GM21619 (cell line): ENCODE measurements at regions not wholly inside any gene's neighbourhood (a gene's known extent, or its start where the extent isn't known, plus 50 kb on each side); places are given as distances from the start of the nearest gene placed in this dataset.

ENCODE experiments used
- ATAC-seq: cut with Tn5 transposase; IDR thresholded peaks from one replicate; pipeline ENCODE4 v1.9.1; 2021; ENCODE audit not compliant: unreplicated experiment

DNA sequence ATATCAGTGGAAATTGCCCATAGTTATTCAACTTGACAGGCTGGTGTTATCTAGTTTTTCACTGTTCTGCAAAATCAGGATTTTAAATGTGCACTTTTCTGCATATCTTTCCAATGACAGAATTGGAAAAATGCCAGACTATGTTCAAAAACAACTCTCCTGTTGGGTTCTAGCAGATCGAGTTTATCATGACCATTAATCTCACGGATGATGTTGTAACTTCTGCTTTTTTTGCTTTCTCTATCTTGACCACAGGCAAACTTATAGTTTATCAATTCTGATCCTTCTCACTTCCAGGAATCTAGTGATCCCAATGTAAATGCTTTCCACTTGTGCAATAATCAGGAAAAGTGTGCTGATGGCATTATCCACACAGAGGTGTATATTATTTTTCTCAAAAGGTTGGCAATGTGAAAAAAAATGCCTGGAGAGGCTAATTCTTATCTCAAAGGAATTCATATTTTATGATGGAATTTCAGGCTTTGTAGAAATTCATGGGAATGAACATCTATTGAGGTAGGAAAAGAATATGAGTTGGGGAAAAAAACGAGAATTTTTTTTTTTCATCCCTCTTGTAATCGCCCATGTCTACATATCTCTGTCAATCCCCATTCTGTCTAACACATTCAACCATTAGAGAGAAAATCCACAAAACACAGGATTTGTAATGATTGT is 73.6 kb upstream of the DAB2 start:
- ATAC-seq = no peak

DNA sequence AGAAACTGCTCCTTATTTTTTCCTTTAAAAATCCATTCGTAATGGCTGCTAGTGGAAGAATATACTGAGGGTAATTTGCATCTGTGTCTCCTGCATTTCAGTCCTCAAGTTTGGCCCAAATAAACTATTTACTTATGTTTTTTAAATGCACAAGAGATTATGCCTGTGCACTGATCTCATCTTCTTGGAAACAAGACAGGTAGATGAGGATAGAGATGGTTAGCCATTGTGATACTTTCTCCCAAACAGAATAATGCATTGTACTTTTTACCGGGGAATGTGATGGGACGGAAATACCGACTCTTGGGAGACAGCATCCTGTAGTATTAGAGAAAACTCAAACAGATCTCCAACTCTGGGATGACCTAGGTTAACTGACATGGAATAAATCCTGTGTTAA is 72.5 kb upstream of the DAB2 start:
- no peak for ATAC-seq

DNA sequence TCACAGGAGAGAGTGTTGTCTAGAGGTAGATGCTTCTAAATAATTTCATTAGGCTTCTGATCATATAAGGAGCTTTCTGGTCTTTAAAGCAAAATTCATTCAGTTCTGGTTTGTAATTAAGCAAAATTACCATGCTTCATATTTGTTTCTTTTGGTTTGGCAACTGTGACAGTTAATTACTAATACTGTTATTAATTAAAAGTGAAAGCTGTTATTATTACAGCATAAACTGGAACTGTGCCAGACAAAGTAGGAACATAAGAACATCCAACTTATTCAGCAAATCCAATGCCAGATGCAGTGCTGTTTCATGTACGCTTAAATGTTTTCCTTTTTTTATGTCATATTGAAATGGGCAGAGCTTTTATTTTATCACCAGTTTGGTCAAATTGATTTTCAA is 70.4 kb upstream of the DAB2 start:
- no peak for ATAC-seq

DNA sequence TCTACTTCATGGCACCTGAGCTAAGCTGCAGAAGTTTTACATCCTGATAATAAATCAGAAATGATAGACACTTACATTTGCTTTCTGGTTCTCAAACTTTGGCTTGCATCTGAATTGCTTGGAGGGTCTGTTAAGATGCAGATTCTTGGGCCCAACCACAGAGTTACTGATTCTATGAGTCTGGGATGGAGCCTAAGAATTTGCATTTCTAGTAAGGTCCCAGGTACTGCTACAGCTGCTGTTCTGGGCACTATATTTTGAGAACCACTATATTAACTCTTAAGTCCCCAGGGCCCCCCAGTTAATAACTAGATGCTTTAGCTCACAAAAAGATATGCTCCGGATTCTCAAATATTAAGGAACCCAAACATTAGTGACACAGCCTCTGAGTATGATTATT is 69.8 kb upstream of the DAB2 start:
- no peak for ATAC-seq

DNA sequence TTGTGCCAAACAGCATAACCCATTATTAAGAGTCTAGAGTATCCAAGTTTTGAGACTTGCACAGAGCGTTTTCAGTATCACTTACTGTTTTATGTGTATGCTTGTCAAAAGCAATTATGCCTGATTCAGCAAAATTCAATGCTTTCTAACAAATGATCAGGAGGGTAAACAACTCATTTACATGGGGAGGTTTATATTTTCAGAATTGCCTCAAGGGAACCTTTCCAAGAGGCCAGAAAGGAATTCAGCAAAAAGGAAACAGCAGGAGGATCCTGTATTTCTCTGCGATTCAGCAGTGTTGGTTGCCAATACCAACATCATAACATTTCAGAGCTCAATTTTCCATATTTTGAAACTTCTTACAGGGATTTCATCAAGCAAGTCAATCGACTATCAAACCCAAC is 69.3 kb upstream of the DAB2 start:
- no peak for ATAC-seq

DNA sequence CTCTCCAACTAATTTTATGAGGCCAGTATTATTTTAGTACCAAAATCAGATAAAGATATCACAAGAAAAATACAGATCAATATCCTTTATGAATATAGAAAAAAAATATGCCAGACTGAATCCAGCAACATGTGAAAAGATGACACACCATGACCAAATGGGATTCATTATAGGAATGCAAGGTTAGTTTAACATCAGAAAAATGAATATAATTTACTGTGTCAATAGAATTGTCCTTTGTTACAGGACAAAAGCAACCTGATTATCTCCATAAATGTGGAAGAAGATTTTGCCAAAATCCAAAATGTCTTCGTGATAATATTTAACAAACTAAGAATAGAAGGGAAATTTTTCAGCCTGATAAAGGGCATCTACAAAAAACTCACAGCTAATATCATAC is 66.4 kb upstream of the DAB2 start:
- no peak for ATAC-seq

DNA sequence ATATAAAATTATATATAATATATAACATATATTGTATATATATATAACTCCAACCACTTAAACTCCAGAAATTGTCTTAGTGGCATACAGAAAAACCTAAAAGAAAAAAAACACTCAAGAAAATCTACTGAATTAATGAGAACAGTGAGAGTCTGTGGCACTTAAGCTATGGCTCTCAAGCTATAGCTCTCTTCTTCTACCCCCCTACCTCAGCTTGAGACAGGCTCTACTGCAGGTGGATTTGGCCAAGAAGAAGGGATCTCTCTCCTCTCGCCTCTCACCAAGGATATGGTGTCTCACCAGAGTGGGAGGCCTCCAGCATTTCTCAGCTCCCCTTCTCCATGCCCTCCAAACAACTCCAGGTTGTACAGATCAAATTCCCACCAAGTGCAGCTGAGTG is 64.5 kb upstream of the DAB2 start:
- ATAC-seq = no peak

DNA sequence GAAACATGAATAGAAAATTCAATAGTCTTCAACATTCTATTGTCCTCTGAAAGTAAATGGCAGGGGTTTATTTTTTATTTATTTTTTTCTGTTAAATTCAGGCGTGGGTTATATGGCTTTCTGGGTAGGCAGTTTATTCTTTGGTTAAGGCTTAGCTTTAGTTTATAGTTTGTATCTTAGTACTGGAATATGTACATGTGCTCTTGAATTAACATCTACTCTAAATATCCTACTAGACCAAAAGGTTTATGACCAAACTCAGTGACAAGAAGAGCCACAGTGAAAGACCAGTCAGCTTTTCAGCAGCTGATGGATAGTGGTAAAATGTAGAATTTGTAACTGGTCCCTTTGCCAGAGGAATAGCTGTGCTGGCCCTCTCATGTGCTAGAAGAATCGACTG is 62.0 kb upstream of the DAB2 start:
- no peak for ATAC-seq

DNA sequence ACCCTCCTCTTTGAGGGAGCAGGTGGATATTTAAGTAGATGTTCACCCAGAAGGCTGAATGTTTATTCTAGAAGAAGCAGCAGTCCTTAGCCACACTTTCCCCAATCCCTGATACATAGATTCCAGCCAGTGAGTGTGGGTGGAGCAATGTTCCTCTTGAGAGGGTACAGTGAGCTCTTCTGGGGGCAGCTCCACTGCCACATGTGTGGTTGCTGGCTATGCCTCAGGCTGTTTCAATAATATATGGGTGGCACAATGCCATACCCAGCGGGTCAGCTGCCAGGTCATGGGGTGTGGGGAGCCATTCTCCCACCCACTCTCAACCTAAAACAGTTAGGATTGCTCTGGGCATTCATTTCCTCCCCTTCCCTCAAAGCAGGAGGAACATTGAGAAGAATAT is 61.6 kb upstream of the DAB2 start:
- ATAC-seq = no peak

DNA sequence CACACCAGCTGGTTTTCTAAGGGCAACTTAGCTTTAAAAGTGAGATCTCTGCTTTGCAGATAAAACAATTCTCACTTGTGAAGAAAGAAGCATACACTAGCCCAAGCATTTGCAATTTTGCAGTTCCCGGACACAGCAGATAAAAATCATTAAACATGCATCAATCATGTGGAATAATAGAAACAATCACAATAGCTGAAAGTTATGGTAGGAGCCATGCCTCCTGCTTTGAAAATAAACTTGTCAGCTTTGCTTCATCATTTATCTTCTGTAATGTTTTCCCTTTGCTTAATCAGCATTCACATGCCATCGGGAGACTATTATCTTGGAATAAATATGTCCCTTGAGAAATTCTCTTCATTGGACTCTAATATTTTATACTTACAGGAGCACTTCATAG is 60.3 kb upstream of the DAB2 start:
- ATAC-seq = no peak

DNA sequence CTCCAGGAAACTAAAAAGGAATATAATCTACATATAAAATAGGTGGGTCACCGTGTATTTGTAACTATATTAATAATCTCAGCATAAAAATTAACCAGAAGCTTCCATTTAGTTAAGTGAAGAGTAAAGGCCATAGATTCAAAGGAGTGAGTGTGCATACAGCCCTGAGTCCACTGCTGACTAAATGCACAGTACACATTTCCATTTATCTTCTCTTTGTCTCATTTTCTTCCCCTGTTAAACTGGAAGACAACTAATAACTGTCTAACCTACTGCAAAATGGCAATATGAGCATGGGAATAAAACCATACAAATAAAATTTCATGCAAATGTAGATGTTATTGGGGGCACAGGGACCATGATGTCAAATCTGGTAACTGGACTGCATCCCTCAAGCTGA is 59.9 kb upstream of the DAB2 start:
- no peak for ATAC-seq

DNA sequence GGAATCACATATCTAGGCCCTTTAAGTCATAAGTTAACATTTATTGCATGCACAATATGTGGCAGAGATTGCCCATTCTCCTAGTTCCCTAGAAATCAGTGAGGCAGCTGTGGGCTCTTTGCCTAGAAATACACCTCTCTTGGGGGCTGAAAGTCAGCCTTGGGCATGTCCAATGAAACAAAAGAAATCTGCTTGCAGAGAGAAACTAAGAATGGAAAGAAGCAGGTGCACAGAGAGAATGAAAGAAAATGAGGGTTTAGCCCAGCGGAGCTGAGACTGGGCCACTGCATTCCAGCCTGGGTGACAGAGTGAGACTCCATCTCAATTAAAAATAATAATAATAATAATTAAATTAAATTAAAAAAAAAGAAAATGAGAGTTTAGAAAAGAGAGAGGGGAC is 57.3 kb upstream of the DAB2 start:
- no peak for ATAC-seq

DNA sequence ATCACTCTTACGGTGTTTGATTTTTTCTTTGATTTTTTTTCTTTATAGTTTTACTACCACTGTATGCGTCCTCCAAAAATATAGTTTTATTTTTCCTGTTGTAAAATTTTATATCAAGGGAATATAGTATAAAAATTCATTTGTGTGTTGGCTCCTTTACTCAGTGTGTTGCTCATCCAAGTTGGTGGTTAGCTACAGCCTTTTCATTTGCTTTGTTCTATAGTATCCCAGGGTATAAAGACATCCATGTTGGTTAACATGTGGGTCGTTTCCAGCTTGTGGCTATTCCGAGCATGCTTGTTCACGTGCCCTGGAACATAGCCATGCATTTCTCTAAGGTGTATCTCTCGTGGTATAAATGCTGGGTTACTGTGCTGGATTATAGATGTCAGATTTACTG is 54.8 kb upstream of the DAB2 start:
- ATAC-seq = no peak

DNA sequence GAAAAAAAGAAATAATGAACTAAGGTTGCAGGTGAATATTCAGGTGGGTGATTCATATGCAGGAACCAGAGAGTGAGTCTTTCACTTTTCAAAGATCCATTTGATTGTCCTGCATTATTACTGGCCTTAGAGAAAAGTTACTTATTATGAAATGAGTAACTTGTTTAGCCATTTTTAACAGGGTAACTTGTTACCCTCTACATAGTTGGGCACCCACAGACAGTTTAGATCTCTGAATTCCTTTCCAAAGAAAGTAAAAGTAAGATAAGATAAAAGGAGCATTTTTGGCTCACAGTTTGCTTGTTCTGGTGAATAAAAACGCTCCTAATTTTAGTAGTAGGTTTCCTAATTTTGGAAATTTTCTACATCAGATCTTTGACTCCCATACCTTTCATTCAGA is 54.1 kb upstream of the DAB2 start:
- no peak for ATAC-seq

DNA sequence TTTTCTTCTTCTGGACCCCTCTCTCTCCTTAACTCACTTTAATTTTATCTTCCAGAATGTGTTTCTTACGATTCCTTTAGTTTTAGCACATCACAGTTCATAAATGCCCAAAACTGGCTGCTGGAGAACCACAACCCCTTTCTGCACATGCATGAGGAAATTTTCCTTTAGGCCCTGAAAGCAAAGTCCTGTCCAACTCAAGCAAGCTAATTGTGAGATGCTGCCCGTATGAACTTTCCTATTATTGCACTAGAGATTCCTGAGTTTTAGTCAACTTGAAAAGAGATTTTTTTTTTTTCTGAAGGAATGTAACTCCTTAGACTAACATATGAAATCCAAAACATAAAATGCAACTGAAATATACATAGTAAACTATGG is 52.1 kb upstream of the DAB2 start:
- no peak for ATAC-seq

DNA sequence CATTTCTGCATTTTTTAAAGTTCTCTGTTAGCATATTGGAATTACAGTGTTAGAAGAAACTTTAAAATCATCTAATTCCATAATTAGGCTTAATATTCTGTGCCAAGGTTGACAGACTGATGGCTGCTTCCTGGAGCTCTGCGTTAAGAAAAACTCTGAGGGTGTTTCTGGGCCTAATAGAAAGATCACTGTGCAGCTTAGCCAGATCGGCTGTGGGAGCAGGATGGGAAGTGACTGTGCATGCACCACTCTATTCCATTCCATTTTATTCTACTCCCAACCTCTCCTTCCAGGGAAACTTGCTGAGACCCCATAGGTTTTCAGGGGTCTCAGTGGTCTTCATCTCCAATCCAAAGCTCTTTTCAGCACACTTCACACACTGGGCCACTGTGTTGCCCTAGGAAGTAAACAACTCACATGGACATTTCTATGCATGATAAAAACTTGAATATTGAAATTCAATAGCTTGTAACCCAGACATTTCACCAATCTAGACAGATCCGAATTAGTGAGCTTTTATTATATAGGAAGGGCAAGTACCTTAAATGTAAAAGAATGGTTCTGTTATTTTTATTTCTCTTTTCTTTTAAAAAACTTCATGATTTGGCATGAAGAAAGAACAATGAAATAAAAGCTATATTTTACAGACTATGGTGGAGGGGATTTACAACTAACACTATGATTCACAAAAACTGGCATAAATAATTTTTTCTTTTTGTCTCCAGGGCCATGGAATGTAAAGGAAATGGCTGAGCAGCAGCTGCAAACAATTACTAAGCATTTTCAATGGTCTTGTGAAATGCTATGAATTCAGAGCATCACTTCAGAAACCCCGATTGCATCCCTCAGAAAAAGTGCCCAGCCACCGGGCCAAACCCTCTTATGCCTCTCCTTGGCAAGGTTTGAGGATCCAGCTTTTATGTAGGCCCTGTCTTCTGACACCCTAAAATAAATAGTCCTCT is 51.4 kb upstream of the DAB2 start:
- ATAC-seq = no peak

DNA sequence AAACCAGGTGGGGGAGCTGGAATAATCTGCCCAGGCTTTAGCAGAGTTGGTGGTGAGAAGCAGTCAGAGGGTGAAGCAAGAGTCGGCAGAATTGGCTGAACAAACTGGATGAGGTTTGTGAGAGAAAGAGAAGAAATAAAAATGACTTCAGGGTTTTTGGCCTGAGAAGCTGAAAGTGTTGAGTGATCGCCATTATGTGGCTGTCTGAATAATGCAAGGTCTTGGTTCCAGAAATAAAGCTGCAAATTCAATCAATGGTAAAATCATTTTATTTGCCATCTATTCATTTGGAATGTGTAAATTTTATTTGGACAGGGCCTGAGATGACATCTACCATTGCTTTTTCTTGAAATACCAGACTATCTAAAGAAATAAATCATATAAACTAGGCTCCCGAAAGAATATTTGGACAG is 50.4 kb upstream of the DAB2 start:
- ATAC-seq = no peak
